RPMI7951 (cell line): ENCODE measurements at regions not wholly inside any gene's neighbourhood (a gene's known extent, or its start where the extent isn't known, plus 50 kb on each side); places are given as distances from the start of the nearest gene placed in this dataset.

Experiments
- DNase-seq: peaks from one replicate; pipeline ENCODE4 v3.0.0-alpha.2; 2012; ENCODE audit warnings: low read depth

DNA sequence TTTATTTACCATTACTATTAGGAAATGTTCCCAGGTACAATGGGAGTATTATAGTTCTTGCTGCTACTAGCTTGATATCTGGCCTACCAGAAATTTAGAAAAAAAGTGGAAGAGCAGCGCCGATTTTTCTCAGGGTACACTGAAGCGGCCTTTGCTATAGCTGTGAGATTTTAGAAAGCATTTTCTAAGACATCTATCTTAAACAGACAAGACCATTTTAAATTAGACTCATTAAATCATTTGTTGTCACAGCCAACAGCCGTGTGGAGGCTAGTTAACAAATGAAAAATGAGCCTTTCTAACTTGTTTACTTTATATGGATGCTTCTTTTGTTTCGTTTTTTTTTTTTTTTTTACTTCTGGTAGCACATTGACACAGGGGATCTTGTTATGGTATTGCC lies 183.2 kb upstream of the ZRANB2 start:
- no peak for DNase-seq

DNA sequence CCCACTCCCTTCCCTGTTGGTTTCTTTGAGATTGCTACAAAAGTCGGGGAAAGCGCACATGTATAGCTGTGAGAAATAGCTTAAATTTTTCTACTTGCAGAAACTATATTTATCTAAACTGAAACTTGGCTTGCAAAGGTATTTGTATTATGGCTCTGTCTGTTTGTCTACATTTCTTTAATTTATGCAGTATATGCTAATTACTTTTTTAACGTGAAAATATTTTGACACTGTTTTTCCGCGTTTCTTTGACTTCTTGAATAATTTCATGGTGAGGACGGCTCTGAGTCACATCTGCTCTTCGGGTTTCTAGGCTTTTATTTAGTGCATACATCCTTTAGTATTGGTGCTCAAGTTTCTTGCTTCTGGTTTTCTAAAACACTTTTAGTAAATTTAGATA lies 182.1 kb upstream of the ZRANB2 start:
- no peak for DNase-seq

DNA sequence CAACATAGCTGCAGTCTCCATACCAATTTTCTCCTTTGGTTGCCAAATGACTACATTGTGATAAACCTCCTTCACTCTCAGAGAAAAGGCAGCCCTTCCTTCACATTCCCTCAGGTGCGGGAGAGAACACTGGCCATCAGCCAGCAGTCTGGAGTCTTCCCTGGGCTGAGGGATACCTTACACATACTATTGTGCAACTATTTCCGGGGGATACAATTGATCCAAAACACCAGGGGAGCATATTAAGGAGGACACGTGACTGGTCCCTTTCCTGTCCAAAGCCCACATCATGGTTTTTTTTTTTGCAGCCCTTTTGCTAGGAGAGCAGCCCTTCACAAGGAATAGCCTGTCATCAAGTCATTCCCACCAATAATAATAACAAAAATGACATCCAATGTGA lies 172.1 kb upstream of the ZRANB2 start:
- no peak for DNase-seq

DNA sequence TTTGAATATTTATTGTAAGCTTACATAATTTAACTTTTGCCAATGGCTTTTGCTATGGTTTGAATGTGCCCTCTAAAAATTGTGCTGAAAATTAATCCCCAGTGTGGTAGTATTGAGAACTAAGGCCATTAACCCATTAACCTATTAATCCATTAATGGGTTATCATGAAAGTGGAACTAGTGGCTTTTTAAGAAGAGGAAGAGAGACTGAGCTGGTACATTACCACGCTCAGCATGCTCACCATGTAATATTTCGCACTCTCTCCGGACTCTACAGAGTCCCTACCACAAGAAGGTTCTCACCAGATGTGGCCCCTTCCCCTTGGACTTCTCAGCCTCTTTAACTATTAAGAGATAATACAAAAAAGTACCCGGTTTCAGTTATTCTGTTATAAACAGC lies 164.4 kb upstream of the ZRANB2 start:
- DNase-seq, result no peak

DNA sequence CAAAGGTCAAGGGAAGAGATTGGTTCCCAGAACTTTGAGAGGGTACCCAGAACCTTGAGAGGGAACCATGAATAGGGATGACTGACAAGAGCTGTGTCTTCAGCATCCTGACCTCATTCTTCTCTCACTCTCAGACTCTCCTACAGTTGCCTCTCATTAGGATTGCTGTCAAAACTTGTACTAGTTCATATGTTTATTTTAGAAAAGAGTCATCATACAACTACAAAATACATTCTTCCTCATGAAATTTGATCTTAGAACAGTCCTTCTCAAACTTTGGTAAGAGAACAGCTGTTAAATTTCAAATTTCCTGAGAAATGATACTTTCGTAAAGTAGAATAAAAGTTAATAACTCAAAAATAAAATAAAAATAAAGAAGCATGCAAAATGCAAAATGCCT lies 161.4 kb upstream of the ZRANB2 start:
- no peak for DNase-seq

DNA sequence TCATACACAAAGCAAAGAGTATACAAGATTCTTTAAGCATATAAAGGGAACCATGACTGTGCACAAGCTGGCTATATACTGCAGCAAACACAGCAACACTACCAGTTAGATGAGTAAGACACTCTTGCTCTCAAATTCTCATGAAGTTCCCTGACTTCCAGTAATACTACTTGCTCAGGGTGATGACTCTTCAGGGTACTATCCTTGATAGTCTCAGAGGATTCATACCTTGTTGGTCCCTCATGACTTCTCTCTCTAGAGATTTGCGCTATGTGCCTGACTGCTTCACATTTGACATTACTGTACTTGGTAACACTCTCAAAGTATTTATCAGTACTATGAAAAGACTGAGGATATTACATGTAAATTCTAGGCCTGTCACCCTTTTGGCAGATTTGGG lies 159.8 kb upstream of the ZRANB2 start:
- DNase-seq, result no peak

DNA sequence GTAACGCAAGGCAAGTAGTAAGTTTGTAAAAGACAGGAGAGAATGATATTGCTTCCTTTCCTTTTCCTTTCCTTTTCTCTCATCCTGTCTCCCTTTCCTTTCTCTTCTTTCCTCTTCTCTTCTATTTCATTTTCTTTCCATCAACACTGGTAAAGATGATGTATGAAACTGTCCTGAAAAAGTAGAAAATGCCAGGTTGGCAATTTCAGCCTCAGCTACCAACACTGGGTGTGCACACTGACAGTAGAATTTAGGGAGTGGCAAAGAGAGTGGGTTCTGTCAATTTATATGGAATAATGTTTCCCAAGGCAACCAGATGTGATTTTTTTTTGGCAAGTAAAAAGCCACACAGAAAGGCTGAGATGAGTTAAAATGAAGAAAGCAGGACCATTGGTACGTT lies 155.7 kb upstream of the ZRANB2 start:
- no peak for DNase-seq

DNA sequence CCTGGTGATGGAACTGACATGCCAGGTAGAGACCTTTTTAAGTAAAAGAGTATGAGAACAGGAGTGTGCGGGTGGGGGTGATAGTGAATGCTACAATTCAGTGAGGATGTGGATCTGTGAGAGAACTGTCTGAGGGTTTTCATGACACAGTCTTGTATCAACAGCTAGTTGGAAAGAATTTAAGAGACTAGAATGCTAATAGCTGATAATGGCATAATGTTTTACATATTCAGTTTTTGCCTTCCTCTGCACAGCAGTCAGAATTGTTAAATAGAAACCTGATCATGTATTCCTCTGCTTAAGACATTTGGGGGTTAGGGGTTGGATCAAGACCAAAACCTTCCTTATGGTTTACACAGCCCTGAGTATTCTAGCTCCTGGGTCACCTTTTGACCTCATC lies 152.8 kb upstream of the ZRANB2 start:
- DNase-seq, result no peak

DNA sequence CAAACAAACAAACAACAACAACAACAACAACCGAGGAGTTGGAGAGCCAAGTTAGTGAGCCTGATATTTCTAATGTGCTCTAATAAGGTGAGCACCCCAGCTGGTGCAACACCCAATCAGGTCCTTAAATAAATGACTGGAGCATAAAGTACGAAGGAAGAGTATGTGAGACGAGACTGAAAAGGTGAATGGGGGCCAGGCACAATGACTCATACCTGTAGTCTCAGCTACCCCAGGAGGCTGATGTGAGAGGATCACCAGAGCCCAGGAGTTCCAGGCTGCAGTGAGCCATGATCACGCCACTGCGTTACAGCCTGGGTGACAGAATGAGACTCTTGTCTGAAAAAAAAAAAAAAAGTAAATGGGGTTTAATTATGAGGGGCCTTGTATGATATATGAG lies 152.0 kb upstream of the ZRANB2 start:
- DNase-seq, result no peak

DNA sequence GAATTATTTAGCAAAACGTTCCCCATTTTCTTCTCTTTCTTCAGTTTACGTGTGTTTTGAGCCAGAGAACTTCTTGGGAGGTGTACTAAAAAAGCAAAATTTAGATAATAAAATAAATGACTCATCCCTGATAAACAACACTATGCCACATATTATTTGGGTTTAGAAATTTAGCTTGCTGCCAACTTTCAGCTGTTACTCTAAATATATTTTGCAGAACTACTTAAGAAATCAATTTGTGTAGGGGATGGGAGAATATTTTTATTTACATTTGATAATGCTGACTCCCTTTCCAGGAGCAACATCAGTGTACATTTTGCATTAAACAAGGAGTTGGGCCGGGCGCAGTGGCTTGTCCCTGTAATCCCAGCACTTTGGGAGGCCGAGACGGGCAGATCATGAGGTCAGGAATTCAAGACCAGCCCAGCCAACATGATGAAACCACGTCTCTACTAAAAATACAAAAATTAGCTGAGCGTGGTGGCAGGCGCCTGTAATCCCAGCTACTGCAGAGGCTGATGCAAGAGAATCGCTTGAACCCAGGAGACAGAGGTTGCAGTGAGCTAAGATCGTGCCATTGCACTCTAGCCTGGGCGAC lies 151.4 kb upstream of the ZRANB2 start:
- DNase-seq, result no peak

DNA sequence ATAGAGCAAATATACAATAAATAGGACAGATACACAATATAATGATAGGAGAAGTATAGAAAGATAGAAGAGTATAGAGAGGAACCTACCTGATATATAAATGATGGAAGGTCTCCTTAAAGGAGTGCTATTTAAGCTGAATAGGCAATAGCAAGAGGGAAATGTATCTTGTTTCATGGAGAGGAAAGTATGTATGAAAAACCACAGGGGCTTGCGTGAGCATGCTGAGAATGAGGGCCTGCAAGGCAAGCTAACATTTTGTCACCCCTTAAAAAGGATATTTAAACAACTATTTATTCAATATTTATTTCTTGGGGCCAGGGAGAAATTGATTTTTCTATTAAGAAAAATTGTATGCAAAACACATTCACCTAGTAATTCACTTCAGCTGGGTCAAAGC lies 150.9 kb upstream of the ZRANB2 start:
- DNase-seq, result no peak

DNA sequence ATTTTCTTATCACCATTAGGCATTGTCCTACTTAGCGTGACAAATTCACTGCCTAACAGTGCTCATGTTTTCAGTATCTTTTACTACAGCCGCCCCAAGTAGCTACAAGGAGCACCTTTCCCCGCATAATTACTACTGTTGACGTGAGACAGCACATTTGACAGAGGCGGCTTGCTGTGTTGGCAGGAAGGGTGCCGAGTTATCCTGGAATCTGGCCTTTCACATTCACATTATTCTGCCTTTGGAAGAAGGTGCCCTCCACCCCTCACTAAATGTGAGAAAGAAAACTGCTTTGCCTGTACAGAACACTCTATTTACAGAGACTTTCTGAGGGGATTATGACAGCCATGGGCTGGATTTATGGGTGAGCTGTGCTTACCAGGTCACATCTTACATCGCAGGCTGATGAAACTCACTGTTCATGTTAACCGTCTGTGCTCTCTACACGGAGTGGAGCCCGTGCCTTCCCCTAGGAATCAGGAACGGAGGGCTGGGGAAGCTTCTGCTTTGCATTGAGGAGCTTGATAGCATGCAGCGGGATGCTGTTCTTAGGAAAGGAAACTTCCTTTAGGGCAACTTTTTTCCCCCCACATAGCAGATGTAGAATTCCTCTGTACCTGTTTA lies 148.0 kb upstream of the ZRANB2 start:
- no peak for DNase-seq

DNA sequence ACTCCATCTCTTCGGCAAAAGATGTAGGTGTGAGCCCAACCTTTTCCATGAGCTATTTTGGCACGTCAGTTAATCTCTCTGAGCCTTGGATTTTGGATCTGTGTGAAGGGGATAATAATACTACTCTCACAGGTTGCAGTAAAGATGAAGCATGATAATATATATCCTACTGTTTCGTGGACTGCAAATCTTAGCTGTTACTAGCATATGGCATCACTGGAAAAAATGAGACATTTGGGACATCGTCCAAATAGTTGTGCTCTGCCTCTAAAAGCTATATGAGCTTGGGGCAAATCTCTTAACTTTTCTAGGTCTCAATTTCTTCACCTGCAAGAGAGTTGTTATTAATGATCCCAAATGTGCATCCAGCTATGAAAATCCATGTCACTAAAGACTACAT lies 147.4 kb upstream of the ZRANB2 start:
- no peak for DNase-seq

DNA sequence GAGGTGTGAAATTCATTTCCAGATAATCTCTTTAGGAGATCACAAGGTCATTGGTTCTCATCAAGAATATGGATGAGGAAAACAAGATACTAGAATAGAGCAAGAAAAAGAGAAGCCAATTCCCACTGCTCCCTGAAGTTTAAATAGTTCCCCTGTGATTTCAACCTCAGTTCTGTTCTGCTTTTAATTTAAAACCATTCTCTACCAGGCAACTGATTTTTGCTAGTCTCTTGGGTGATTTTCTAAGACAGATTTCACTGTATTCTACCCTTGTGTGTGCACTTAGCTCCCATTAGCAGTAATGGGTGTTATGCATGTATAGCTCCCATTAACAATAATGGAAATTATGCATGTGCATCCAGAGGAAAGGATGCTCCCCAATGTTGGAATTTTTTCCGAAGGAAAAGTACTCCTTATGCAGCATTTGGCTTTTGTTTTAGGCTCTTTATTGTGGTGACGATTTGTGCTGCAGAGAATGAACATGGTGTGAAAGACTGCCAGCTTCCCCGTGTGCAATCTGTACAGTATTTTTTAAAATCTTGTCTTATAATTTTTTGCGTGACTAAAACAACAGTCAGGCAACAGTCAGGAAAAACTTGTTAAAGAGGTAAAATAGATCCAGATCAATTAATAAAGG lies 144.0 kb upstream of the ZRANB2 start:
- DNase-seq, result no peak

DNA sequence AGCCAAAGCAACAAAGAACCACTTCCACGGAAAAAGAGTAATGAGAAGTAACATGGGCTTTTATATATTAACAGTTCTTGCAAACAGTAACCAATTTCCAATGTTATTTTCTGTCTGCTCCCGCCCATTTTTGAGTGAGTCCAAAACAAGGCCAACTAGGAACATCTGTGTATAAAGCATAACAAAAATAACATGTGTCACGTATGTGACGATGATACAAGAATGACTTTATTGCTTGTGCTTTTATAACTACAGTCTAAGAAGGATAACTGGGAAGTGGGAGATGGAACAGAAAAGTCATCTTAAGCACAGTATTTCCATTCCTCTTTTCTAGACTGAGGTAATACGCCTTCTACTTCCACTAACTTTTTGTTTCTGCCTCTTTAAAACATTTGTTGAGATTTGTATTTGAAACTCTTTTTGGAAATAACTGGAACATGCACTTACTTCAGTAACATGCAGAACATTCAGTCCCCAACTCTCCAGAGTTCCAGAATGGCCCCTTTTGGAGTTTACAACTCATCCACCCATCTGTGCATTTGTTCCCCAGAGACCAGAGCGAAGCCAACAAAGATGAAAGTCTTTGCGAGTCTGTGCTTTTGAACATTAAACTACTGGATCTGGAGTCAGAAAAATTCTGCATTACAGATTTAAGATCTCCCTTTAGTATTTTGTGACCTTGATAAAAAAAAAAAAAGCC lies 143.0 kb upstream of the ZRANB2 start:
- DNase-seq, result no peak

DNA sequence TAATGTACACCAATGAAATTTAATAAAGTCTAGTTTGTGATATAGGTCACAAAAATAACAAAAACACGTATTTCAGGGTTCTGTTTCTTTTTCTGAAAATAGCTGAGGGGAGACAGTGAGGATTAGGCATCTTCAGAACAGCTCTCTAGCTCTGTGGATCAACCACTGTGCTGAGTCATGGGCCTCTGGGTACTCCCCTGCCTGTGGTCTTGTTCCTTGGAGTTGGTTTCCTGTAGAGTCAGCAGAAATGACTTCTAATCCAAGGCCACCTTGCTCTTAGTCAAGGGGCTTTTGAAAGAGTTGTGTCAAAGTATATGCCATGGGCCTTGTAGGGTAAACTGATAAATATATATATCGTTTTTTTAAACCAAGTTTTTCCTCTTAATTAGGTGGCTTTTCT lies 141.8 kb upstream of the ZRANB2 start:
- peak; percentile 1 for DNase-seq

DNA sequence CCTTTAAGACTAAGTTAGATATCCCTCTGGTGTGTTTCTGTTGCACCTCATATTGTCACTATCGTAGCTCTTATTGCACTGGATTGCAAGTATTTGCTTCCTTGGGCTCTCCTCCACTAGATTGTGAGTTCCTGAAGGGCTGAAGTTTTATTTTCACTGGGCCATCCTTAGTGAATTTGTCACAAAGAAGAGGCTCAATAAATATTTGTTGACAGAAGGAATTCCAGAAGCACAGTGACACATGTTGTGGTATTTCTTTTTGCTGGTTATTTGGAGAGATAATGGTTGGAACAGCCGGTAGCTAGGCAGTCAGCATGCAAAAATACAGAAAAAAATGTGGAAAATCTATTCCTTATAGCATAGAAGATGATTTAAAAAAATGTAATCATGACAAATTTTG lies 129.9 kb upstream of the ZRANB2 start:
- DNase-seq, result no peak

DNA sequence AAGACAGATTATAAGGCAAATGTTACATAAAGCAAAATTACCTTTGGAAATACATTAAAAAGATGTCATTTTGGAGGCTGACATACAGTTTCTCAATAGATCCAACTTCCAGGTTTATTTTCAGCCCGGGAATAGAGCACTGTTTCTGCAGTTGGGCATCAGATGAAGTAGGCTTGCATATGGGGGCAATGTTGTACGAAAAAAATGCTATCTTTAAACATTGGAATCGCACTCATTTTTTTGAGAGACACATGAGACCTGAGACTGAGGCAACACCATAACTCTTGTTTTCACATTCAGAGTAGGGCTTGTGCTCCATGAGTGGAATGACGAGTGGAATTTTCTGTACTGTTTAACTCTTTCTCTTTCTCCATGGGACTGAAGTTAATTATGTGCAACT lies 122.4 kb upstream of the ZRANB2 start:
- DNase-seq, result no peak

DNA sequence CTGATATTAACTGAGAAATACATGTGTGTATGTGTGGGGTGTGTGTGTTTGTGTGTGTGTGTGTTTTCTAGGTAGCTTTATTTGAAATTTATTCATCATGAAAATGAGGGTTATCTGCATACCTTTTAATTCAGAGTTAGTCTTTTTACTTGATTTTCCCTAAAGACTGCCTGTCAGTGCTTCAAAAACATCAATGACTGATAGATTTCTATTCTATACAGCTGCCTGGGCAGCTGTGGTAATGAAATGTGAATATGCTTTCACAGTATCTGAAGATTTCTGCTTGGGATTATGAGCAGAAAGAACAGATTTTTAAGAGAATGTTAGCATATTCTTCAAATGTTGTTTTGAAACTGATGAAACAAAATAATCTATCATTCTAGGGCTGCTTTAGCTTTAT lies 119.7 kb upstream of the ZRANB2 start:
- DNase-seq, result no peak

DNA sequence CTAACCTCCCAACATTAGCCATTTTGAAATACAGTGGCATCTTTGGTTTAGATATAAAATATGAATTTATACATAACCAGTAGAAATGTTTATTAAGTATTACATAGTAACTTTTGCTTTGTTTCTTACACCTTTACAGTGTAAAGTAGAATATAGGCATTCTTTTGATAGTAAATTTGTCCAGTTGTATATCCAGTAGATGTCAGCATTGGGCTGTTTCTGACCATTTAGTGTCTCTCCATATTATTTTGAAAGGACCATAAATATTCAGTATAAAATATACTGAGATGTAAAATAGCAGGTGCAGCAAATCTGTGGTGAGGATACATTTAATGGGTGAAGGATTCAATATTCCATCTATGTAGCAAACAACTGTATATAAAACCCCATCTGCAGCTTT lies 115.8 kb upstream of the ZRANB2 start:
- DNase-seq, result no peak

DNA sequence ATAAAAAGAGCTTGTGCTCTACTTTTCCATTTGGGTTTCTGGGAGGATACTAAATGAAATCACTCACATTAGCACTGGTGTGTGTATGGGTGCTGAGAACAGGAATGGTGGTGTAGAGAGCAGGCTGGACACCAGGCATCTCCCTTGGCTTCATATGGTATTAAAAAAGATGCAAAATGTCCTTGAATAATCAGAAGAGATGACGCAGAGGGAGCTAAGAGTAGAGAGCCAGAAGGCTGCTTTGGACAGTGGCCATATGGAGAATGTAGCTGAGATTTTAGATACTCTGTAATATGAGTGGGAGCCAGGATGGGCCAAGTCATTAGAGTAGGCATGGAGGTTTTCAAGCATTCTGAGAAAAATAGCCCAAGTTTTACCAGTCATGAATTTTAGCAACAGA lies 112.3 kb upstream of the ZRANB2 start:
- DNase-seq, result no peak

DNA sequence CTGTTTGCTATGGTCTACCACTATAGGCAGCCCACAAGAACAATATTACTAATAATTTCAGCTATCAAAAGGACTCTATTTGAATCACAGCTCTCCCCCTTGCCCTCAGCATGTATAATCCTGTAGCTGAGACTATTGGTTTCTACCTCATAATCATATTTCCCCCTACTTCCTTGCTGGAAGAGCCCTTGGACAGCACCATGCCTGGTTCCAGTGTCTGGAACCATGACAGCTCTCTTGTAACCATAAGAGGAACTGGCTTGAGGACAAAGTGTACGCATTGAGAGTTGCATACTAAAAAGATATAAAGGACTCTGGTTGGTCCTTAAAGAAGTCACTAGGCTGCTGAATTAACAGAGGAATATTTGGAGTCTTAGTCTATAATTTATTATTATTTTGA lies 110.7 kb upstream of the ZRANB2 start:
- DNase-seq, result no peak

DNA sequence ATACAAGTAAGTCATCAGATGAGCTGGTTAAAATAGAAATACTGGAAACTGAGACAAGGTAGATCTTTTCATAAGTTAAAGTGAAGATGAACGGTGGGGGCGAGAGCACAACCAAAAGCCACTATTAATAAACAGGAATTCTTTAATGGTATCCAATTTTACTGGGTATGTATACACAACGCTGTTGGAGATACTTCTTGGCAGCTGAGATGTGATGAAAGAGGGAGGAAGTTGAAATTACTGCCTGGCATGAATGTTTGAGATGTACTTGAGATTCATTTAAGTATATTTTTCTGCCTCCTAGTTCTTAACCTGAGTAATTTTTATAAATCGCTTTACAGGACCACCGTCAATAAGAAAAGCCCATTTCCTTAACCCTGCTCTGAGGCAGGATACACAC lies 110.0 kb upstream of the ZRANB2 start:
- DNase-seq, result no peak
